Loucy (cell line): ENCODE measurements at regions not wholly inside any gene's neighbourhood (a gene's known extent, or its start where the extent isn't known, plus 50 kb on each side); places are given as distances from the start of the nearest gene placed in this dataset.

Source experiments
- EZH2phosphoT487 ChIP-seq: fragments of 200-600 bp; IDR thresholded peaks from 2 replicates; pipeline ENCODE4 v1.6.1; 2018; ENCODE audit warnings: antibody characterized with exemption, mild to moderate bottlenecking, moderate library complexity, borderline replicate concordance
- TF ChIP-seq, protein P1 (sequence below): fragments of 200-600 bp; sonication (generic); conservative IDR thresholded peaks from 2 replicates; pipeline ENCODE4 v1.5.1; 2014; ENCODE audit warnings: mild to moderate bottlenecking, antibody characterized with exemption, low read length

DNA sequence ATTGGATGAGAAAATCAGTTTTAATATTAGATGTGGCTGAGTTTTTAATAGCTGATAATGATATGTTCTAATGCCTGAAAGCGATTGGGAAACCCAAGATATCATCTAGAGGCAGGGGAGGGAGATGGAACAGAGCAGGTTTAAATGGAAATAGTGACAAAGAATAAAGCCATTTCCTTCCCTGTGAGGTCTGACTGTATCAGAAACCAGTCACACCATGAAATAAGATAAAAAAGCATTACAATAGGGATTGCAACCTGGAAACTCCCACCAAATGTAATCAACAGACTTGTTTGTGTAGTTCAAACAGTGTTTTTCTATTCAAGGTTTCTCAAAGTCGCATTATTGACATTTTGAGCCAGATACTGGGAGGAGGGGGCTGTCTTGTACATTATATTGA, 110.1 kb upstream of the SMIM23 start:
- TF ChIP-seq, protein P1, sequence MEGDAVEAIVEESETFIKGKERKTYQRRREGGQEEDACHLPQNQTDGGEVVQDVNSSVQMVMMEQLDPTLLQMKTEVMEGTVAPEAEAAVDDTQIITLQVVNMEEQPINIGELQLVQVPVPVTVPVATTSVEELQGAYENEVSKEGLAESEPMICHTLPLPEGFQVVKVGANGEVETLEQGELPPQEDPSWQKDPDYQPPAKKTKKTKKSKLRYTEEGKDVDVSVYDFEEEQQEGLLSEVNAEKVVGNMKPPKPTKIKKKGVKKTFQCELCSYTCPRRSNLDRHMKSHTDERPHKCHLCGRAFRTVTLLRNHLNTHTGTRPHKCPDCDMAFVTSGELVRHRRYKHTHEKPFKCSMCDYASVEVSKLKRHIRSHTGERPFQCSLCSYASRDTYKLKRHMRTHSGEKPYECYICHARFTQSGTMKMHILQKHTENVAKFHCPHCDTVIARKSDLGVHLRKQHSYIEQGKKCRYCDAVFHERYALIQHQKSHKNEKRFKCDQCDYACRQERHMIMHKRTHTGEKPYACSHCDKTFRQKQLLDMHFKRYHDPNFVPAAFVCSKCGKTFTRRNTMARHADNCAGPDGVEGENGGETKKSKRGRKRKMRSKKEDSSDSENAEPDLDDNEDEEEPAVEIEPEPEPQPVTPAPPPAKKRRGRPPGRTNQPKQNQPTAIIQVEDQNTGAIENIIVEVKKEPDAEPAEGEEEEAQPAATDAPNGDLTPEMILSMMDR: no peak
- TF ChIP-seq EZH2phosphoT487: no peak
